ENCODE measurements at regions not wholly inside any gene's neighbourhood (a gene's known extent, or its start where the extent isn't known, plus 50 kb on each side); places are given as distances from the start of the nearest gene placed in this dataset.

DNA sequence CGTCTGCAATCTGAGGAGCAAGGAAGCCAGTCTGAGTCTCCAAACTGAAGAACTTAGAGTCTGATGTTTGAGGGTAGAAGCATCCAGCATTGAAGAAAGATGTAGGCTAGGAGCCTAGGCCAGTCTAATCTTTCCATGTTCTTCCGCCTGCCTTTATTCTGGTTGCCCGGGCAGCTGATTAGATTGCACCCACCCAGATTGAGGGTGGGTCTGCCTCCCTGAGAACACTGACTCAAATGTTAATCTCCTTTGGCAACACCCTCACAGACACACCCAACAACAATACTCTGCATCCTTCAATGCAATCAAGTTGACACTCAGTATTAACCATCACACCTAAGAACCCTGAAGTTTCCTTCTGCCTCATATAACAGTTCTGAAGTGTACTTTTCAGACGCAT lies 350.1 kb downstream of the RFPL4B start:
- H3K4me3 ChIP-seq (replicated peaks; ENCODE audit: low read depth, low read length): no peak overlapping the region
- TF ChIP-seq, protein P1, sequence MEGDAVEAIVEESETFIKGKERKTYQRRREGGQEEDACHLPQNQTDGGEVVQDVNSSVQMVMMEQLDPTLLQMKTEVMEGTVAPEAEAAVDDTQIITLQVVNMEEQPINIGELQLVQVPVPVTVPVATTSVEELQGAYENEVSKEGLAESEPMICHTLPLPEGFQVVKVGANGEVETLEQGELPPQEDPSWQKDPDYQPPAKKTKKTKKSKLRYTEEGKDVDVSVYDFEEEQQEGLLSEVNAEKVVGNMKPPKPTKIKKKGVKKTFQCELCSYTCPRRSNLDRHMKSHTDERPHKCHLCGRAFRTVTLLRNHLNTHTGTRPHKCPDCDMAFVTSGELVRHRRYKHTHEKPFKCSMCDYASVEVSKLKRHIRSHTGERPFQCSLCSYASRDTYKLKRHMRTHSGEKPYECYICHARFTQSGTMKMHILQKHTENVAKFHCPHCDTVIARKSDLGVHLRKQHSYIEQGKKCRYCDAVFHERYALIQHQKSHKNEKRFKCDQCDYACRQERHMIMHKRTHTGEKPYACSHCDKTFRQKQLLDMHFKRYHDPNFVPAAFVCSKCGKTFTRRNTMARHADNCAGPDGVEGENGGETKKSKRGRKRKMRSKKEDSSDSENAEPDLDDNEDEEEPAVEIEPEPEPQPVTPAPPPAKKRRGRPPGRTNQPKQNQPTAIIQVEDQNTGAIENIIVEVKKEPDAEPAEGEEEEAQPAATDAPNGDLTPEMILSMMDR (IDR thresholded peaks at IDR 0.05; ENCODE audit: low read length, missing control alignments): no peak
- no peak for DNase-seq (ENCODE audit: low read depth)

DNA sequence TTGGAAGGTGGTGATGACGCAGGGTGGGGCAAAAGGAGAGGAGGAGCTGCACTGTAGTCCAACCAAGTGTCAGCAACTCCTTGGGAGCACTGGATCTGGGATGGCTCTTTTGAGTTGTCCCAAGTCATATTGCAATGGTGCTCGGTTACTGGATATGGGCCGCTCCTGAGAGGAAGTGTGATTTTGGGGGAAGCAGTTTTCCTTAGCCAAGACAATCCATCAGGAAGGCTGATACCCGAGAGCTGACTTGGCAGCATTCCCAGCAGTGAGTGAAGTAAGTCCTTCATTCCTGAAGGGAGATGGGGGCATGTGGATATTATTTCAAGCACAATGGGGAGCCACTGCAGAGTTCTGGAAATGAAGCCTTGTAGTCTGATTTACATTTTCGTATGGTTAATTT lies 354.1 kb downstream of the RFPL4B start:
- TF ChIP-seq, protein P1 (IDR thresholded peaks at IDR 0.05; ENCODE audit: low read length, missing control alignments): no peak
- DNase-seq (ENCODE audit: low read depth): peak; percentile 52
- no peak overlapping the region for H3K4me3 ChIP-seq (replicated peaks; ENCODE audit: low read depth, low read length)

DNA sequence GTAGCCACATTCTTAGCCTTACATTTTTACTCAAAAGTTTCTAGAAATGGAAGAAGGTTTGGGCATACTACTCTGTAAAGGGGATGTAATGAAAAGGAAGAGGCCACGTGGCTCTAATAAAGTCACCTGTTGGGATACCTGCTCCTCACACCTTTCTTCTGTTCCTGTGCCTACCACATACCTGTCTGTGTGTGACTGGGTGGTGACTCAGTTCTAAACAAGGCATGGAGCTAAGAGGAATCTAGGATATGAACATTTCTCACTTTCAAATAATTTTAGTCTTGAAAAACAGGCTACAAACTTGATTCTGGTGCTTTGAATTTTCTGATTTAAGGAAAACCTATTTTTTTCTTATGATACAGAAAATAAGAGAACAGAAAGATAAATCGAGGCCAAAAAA lies 363.6 kb downstream of the RFPL4B start:
- DNase-seq (ENCODE audit: low read depth): no peak
- H3K4me3 ChIP-seq (replicated peaks; ENCODE audit: low read depth, low read length): no peak overlapping the region
- TF ChIP-seq, protein P1 (IDR thresholded peaks at IDR 0.05; ENCODE audit: low read length, missing control alignments): no peak

DNA sequence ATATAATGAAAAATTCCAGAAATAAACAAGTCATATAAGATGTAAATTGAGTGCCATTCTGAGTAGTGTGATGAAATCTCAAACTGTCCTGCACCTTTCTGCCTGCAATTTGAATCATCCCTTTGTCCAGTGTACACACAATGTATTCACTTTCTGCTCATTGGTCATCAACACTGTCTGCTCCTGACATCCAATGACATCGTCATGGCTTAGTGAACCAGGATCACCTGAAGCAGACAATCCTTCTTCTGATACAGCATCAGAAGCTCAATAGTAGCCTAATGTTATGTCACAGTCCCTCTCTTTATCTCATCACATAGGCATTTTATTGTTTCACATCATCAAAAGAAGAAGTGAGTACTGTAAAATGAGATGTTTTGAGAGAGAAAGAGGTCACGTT lies 366.3 kb downstream of the RFPL4B start:
- no peak for DNase-seq (ENCODE audit: low read depth)
- TF ChIP-seq, protein P1 (IDR thresholded peaks at IDR 0.05; ENCODE audit: low read length, missing control alignments): no peak

DNA sequence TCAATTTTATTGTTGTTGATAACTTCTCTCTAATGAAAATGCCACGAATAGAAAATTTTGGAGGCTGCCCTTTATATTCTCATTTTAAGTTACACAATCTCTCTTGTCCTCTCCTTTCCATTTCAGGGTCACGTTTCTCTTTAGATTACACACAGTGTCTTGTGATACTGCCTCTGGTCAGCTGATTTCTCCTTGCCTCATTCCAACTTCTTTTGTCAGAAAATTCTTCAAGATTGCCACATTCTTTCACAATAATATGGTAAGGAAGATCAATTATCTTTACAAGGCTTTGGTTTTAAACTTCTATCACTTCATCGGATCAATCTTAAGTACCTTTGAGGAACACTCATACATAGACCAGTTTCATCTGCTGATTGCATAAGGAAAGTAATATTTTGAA lies 370.3 kb downstream of the RFPL4B start:
- TF ChIP-seq, protein P1 (IDR thresholded peaks at IDR 0.05; ENCODE audit: low read length, missing control alignments): no peak
- peak; percentile 55 for DNase-seq (ENCODE audit: low read depth)
- H3K4me3 ChIP-seq (replicated peaks; ENCODE audit: low read depth, low read length): no peak overlapping the region

More for the DNA sequence above, 366.3 kb downstream of the RFPL4B start:
- H3K4me3 ChIP-seq (replicated peaks; ENCODE audit: low read depth, low read length): no peak overlapping the region

DNA sequence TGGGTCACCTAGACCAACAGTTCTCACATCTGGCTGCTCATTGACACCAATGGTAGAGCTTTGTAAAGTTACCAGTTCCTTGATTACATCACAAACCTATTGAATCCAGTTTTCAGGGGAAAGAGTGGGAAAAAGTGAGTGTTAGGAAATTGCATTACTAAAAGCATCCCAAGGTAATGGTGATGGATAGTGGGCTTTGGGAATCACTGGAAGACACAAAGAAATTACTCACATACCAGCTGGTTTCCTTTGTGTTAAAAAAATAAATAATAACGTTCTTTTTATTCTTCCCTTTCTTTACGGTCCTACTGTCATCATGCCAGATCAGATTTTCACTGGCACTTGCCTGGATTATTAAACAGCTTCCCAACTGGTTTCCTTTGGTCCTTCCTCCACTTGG lies 370.7 kb downstream of the RFPL4B start:
- no peak overlapping the region for H3K4me3 ChIP-seq (replicated peaks; ENCODE audit: low read depth, low read length)
- peak; percentile 8 for DNase-seq (ENCODE audit: low read depth)
- TF ChIP-seq, protein P1 (IDR thresholded peaks at IDR 0.05; ENCODE audit: low read length, missing control alignments): no peak

DNA sequence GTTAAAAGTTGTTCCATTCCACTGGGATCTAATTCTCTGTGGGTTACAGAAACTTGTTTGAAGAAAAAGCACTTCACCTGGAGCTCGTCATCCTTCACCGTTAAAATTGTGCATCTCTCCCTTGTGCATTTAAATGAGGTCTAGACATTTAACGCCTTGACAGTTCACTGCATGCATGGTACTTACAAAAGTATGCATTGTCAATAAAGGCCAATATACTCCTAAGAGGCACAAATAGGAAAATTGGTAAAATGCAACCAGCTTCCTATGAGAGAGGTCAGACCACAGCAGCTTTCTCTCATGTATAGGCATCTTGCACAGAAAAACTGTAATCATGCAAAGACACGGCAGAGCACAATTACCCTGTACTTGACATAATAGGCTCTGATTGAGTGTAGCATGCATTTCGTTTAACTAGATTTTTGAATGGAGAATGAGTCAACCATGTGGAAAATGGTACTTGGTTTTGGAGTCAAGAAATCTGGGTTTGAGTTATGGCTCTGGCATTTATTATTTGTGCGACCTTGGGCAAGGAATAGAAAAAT lies 378.5 kb downstream of the RFPL4B start:
- no peak overlapping the region for H3K4me3 ChIP-seq (replicated peaks; ENCODE audit: low read depth, low read length)
- TF ChIP-seq, protein P1 (IDR thresholded peaks at IDR 0.05; ENCODE audit: low read length, missing control alignments): no peak
- no peak for DNase-seq (ENCODE audit: low read depth)
